Uterus (tissue), 3 donors: ENCODE measurements at regions not wholly inside any gene's neighbourhood (a gene's known extent, or its start where the extent isn't known, plus 50 kb on each side); places are given as distances from the start of the nearest gene placed in this dataset.

Source experiments
- DNase-seq, 2 donors: peaks; one replicate each; pipeline ENCODE4 v3.0.0-alpha.2; 2019 to 2020
- H3K27ac ChIP-seq, 2 donors: fragments of 200-600 bp; sonication (generic); 1 replicate in 1 of 2; 2 replicates in 1 of 2; pipeline ENCODE4 v1.5.1; 2016 to 2018
- H3K27me3 ChIP-seq, 2 donors: fragments of 200-600 bp; sonication (generic); one replicate each; pipeline ENCODE4 v1.5.1; 2018 to 2019; ENCODE audit warnings: control low read depth in 1 of 2
- H3K36me3 ChIP-seq, 2 donors: fragments of 200-600 bp; sonication (generic); one replicate each; pipeline ENCODE4 v1.5.1; 2019; ENCODE audit warnings: control low read depth in 1 of 2
- H3K4me1 ChIP-seq, 2 donors: fragments of 200-600 bp; sonication (generic); one replicate each; pipeline ENCODE4 v1.5.1; 2018 to 2019; ENCODE audit warnings: control low read depth in 1 of 2
- H3K4me3 ChIP-seq, 2 donors: fragments of 200-600 bp; sonication (generic); 1 replicate in 1 of 2; 2 replicates in 1 of 2; pipeline ENCODE4 v1.5.1; 2018 to 2019; ENCODE audit warnings: mild to moderate bottlenecking in 1 of 2
- H3K9me3 ChIP-seq, 2 donors: fragments of 200-600 bp; sonication (generic); one replicate each; pipeline ENCODE4 v1.5.1; 2019; ENCODE audit warnings: control low read depth in 1 of 2
- POLR2A ChIP-seq, 2 donors: fragments of 450-650 bp; IDR thresholded peaks; one replicate each; pipeline ENCODE4 v1.6.1; 2016; ENCODE audit warnings: antibody characterized with exemption in 2 of 2, mild to moderate bottlenecking in 1 of 2, moderate library complexity in 1 of 2
- intact Hi-C: fragments of 100-400 bp; cut with DNase I; formaldehyde crosslinking; loops from one replicate; pipeline ENCODE4 v1.15.1; 2023; ENCODE audit warnings: low total_unique reads
- TF ChIP-seq, protein P1 (sequence below), 4 experiments: fragments of 200-600 bp in 2 of 4; fragments of 450-650 bp in 2 of 4; sonication (generic) in 2 of 4; IDR thresholded peaks; one replicate each; pipeline ENCODE4 v1.5.1; 2016 to 2019; ENCODE audit warnings: antibody characterized with exemption in 4 of 4, mild to moderate bottlenecking in 2 of 4, moderate library complexity in 1 of 4
- donor health status: DM: yes; HTN: yes; CAD: no.

DNA sequence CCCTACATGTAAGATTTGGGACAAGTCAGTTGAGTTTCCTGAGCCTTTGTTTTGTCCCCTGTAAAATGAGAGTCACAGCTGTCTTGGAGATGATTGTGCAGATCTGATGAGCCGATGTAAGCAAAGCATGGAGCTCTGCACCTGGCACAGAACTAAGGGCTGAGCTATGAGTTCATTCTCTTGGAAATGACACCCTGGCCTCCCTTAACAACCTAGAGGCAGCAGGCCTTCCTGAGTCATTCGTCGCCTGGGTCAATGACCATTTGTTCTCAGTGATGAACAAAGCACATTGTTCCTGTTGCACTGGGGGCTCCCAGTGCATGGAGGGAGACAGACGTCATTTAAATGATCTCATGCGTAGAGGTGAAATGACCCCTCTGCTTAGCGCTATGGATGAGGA lies 62.8 kb upstream of the GCSH start:
- no peaks in the 10 kb centered on the region for H3K4me1 ChIP-seq
- H3K4me3 ChIP-seq = no peak overlapping the region
- DNase-seq = no peak
- no peak overlapping the region for H3K27ac ChIP-seq
- H3K36me3 ChIP-seq = no peaks in the 10 kb centered on the region
- H3K27me3 ChIP-seq = no peaks in the 10 kb centered on the region
- intact Hi-C loops = no loop called here
- no peaks in the 10 kb centered on the region for H3K9me3 ChIP-seq
- TF ChIP-seq, protein P1, sequence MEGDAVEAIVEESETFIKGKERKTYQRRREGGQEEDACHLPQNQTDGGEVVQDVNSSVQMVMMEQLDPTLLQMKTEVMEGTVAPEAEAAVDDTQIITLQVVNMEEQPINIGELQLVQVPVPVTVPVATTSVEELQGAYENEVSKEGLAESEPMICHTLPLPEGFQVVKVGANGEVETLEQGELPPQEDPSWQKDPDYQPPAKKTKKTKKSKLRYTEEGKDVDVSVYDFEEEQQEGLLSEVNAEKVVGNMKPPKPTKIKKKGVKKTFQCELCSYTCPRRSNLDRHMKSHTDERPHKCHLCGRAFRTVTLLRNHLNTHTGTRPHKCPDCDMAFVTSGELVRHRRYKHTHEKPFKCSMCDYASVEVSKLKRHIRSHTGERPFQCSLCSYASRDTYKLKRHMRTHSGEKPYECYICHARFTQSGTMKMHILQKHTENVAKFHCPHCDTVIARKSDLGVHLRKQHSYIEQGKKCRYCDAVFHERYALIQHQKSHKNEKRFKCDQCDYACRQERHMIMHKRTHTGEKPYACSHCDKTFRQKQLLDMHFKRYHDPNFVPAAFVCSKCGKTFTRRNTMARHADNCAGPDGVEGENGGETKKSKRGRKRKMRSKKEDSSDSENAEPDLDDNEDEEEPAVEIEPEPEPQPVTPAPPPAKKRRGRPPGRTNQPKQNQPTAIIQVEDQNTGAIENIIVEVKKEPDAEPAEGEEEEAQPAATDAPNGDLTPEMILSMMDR (IDR thresholded peaks at IDR 0.05) = no peak
- TF ChIP-seq POLR2A (IDR thresholded peaks at IDR 0.05) = no peak

DNA sequence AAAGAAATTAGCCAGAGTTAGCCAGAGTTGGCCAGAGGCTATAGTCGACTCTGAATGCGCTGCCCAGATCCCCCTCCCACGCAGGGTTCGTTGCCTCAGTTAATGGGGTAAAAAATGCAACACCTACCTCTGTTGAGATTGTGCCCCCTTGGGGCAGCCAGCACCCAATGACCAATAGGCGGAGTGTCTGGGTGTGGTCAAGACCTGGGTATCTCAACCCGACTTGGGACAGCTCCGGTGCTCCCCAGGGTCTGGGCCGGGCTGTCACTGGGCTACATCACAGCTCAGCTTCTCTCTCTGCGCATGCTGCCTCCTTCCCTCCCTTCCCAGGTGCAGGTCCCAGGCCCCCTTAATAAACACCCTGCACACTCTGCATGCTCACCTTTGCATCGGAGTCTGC lies 59.6 kb upstream of the GCSH start:
- no peak for TF ChIP-seq POLR2A (IDR thresholded peaks at IDR 0.05)
- TF ChIP-seq, protein P1 (IDR thresholded peaks at IDR 0.05) = no peak
- H3K4me1 ChIP-seq = no peaks in the 10 kb centered on the region
- intact Hi-C loops = no loop called here

DNA sequence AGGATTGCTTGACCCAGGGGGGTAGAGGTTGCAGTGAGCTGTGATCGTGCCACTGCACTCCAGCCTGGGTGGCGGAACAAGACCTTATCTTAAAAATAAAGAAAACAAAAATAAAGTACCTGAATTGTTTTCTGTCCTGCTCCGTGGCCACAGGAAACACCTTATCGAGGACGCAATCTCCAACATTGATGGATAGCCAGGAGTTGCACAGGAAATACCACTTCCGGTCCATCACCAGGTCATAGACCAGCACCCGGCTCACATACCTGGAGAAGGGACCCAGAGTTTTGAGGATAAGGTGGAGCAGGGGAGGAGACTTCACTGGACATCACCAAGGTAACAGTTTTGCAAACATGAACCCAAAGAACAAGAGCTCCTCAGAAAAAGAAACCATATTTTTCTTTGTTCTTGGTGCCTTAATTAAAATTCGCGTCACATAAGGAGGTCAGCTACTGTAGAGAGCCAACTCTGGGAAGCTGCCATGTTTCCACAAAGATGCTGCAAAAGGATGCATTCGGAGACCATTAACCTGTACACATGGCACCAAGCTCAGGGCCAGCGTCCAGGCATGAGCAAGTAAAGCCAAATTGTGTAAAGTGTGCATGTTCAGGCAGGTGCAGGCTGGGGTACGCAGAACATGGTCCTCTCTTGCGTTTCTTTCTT lies 55.6 kb upstream of the GCSH start:
- Histone ChIP-seq H3K36me3 (no peaks in the 10 kb centered on the region), H3K4me3 (no peak overlapping the region)
- intact Hi-C loops = no loop called here

More for the DNA sequence above, 59.6 kb upstream of the GCSH start:
- H3K36me3 ChIP-seq = no peaks in the 10 kb centered on the region
- H3K27ac ChIP-seq = no peak overlapping the region
- no peaks in the 10 kb centered on the region for H3K27me3 ChIP-seq
- no peak overlapping the region for H3K4me3 ChIP-seq
- no peaks in the 10 kb centered on the region for H3K9me3 ChIP-seq
- no peak for DNase-seq

DNA sequence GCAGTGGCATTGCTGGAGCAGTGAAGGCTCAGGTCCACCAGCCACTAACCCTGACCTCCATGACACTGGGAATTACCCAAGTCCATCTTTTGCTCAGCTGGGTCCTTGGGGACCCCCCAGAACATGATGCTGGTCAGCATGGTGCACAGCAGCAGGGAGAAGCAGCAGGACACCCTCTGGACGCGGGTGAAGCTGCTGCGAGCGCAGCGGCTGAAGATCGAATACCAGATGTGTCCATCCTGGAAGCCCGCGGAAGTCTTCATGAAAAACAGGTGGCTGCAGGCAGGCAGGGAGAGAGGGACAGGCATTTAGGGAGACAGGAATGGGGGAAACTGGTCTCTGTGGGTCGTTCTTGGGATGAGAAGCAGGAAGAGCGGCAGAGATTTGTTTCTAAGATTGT lies 53.4 kb upstream of the GCSH start:
- TF ChIP-seq POLR2A (IDR thresholded peaks at IDR 0.05) = no peak
- TF ChIP-seq, protein P1 (IDR thresholded peaks at IDR 0.05) = no peak
- H3K4me1 ChIP-seq = no peaks in the 10 kb centered on the region
- intact Hi-C loops = no loop called here

More for the DNA sequence above, 55.6 kb upstream of the GCSH start:
- no peak overlapping the region for H3K27ac ChIP-seq
- no peaks in the 10 kb centered on the region for H3K27me3 ChIP-seq
- DNase-seq = no peak
- H3K4me1 ChIP-seq = no peaks in the 10 kb centered on the region
- H3K9me3 ChIP-seq = no peaks in the 10 kb centered on the region
- TF ChIP-seq, protein P1 (IDR thresholded peaks at IDR 0.05) = no peak

DNA sequence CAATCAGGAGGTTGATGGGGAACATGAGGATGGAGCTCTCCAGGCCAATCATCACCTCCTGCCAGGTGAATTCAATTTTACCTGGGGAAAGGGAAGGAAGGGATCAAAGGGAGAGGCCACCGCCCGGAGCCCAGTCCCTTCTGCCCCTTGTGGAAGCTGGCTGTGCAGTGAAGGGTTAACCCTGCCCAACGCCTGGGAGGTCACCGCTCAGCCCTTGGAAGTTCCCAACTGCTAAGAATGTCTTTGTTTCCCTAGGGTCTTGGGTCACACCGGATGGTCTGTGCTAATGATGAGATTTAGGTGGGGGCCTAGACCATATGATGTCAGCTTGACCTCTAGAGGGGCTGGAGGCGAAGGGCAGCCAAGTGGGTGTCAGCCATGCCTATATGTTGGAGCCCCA lies 52.1 kb upstream of the GCSH start:
- intact Hi-C loops = no loop called here
- Histone ChIP-seq H3K27ac (no peak overlapping the region), H3K4me1 (no peaks in the 10 kb centered on the region), H3K4me3 (no peak overlapping the region), H3K9me3 (no peaks in the 10 kb centered on the region), H3K27me3 (no peaks in the 10 kb centered on the region), H3K36me3 (no peaks in the 10 kb centered on the region)
- DNase-seq = no peak
- TF ChIP-seq, protein P1 (IDR thresholded peaks at IDR 0.05) = no peak
- no peak for TF ChIP-seq POLR2A (IDR thresholded peaks at IDR 0.05)

More for the DNA sequence above, 53.4 kb upstream of the GCSH start:
- no peak overlapping the region for H3K27ac ChIP-seq
- no peaks in the 10 kb centered on the region for H3K27me3 ChIP-seq
- no peak for DNase-seq
- H3K9me3 ChIP-seq = no peaks in the 10 kb centered on the region
- H3K36me3 ChIP-seq = no peaks in the 10 kb centered on the region
- no peak overlapping the region for H3K4me3 ChIP-seq
